NCI-H146 treated with DMSO at 0.1 percent for 48 hours (cell line): ENCODE measurements at regions not wholly inside any gene's neighbourhood (a gene's known extent, or its start where the extent isn't known, plus 50 kb on each side); places are given as distances from the start of the nearest gene placed in this dataset.
"Not testable (repeated sequence)": the region's sequence is repeated elsewhere in the genome, so short reads cannot be mapped to it uniquely, and the experiment has no call there.

ENCODE experiments used
- DNase-seq: peaks from one replicate; lab custom pipeline; 2025; ENCODE audit not compliant: unreplicated experiment; lab: John Stamatoyannopoulos, UW

DNA sequence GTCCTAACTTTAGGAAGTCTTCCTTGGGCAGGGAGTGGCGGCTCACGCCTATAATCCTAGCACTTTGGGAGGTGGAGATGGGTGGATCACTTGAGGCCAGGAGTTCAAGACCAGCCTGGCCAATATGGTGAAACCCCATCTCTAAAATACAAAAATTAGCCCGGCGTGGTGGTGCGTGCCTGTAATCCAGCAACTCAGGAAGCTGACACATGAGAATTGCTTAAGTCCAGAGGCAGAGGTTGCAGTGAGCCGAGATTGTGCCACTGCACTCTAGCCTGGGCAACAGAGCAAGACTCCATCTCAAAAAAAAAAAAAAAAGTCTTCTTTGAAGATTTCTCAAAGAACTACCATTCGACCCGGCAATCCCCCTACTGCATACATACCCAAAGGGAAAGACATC, 50.0 kb upstream of the GPCPD1 start:
- not testable (repeated sequence) for DNase-seq
